D341Med (cell line): ENCODE measurements at regions not wholly inside any gene's neighbourhood (a gene's known extent, or its start where the extent isn't known, plus 50 kb on each side); places are given as distances from the start of the nearest gene placed in this dataset.
"Not testable (repeated sequence)": the region's sequence is repeated elsewhere in the genome, so short reads cannot be mapped to it uniquely, and the experiment has no call there.

ENCODE experiments used
- DNase-seq: peaks from one replicate; pipeline ENCODE4 v3.0.0; 2012; ENCODE audit warnings: low spot score

- DNase-seq, result not testable (repeated sequence)
Observed at GRCh38 chr13:76659074-76659473, 227.1 kb downstream of the KCTD12 start.

- DNase-seq, result no peak
Observed at GRCh38 chr13:76656500-76656899, 229.7 kb downstream of the KCTD12 start.

- DNase-seq, result no peak
Observed at GRCh38 chr13:76656056-76656455, 230.1 kb downstream of the KCTD12 start.

- no peak for DNase-seq
Observed at GRCh38 chr13:76654263-76654662, 231.9 kb downstream of the KCTD12 start.

GRCh38 chr13:76651286-76651685 is 234.9 kb downstream of the KCTD12 start:
- no peak for DNase-seq

- DNase-seq, result no peak
Observed at GRCh38 chr13:76647550-76647949, 238.7 kb downstream of the KCTD12 start.

GRCh38 chr13:76646946-76647345 is 239.3 kb downstream of the KCTD12 start:
- no peak for DNase-seq

- peak; percentile 43 for DNase-seq
Observed at GRCh38 chr13:76645632-76646031, 240.6 kb downstream of the KCTD12 start.

GRCh38 chr13:76644906-76645305 is 241.3 kb downstream of the KCTD12 start:
- DNase-seq, result no peak

- no peak for DNase-seq
Observed at GRCh38 chr13:76643596-76643995, 242.6 kb downstream of the KCTD12 start.

- no peak for DNase-seq
Observed at GRCh38 chr13:76641056-76641455, 245.1 kb downstream of the KCTD12 start.

- no peak for DNase-seq
Observed at GRCh38 chr13:76638882-76639281, 247.3 kb downstream of the KCTD12 start.

GRCh38 chr13:76638181-76638580 is 248.0 kb downstream of the KCTD12 start:
- DNase-seq, result no peak

GRCh38 chr13:76637641-76638141 is 248.5 kb downstream of the KCTD12 start:
- no peak for DNase-seq

- DNase-seq, result no peak
Observed at GRCh38 chr13:76636829-76637228, 249.4 kb downstream of the KCTD12 start.

GRCh38 chr13:76635232-76636230 is 250.7 kb downstream of the KCTD12 start:
- DNase-seq, result no peak

GRCh38 chr13:76634431-76635191 is 251.6 kb downstream of the KCTD12 start:
- no peak for DNase-seq

GRCh38 chr13:76632401-76633044 is 253.7 kb downstream of the KCTD12 start:
- no peak for DNase-seq

GRCh38 chr13:76630629-76631230 is 255.5 kb downstream of the KCTD12 start:
- DNase-seq, result no peak

- DNase-seq, result no peak
Observed at GRCh38 chr13:76622315-76623040, 263.7 kb downstream of the KCTD12 start.

GRCh38 chr13:76621705-76622104 is 264.5 kb downstream of the KCTD12 start:
- DNase-seq, result no peak
